Stimulated activated CD8-positive, alpha-beta memory T cell treated with anti-CD3 and anti-CD28 coated beads, Interleukin-12 subunit alpha, Interleukin-12 subunit beta, amount 100 ng/mL, for 1 hour (primary cell): ENCODE measurements at regions not wholly inside any gene's neighbourhood (a gene's known extent, or its start where the extent isn't known, plus 50 kb on each side); places are given as distances from the start of the nearest gene placed in this dataset.
"Not testable (repeated sequence)": the region's sequence is repeated elsewhere in the genome, so short reads cannot be mapped to it uniquely, and the experiment has no call there.

Experiments used
- DNase-seq: peaks from one replicate; pipeline ENCODE4 v3.0.0-alpha.2; 2020; ENCODE audit warnings: low read depth

GRCh38 chr13:84749126-84749525 is 866.9 kb upstream of the SLITRK1 start:
- no peak for DNase-seq

- DNase-seq: no peak
Observed at GRCh38 chr13:84745051-84745551, 862.8 kb upstream of the SLITRK1 start.

GRCh38 chr13:84744203-84744602 is 861.9 kb upstream of the SLITRK1 start:
- DNase-seq: no peak

GRCh38 chr13:84741253-84741652 is 859.0 kb upstream of the SLITRK1 start:
- DNase-seq: no peak

- DNase-seq: no peak
Observed at GRCh38 chr13:84739021-84739420, 856.7 kb upstream of the SLITRK1 start.

GRCh38 chr13:84737661-84738060 is 855.4 kb upstream of the SLITRK1 start:
- no peak for DNase-seq

GRCh38 chr13:84730376-84730775 is 848.1 kb upstream of the SLITRK1 start:
- no peak for DNase-seq

GRCh38 chr13:84705982-84706710 is 823.9 kb upstream of the SLITRK1 start:
- no peak for DNase-seq

- no peak for DNase-seq
Observed at GRCh38 chr13:84702174-84702573, 819.9 kb upstream of the SLITRK1 start.

GRCh38 chr13:84697591-84697990 is 815.3 kb upstream of the SLITRK1 start:
- DNase-seq: not testable (repeated sequence)

GRCh38 chr13:84686973-84687372 is 804.7 kb upstream of the SLITRK1 start:
- DNase-seq: no peak

- DNase-seq: no peak
Observed at GRCh38 chr13:84686458-84686857, 804.2 kb upstream of the SLITRK1 start.

GRCh38 chr13:84684804-84685203 is 802.5 kb upstream of the SLITRK1 start:
- DNase-seq: no peak

- DNase-seq: no peak
Observed at GRCh38 chr13:84684048-84684662, 801.9 kb upstream of the SLITRK1 start.

GRCh38 chr13:84683448-84683847 is 801.2 kb upstream of the SLITRK1 start:
- DNase-seq: no peak

GRCh38 chr13:84677836-84678235 is 795.6 kb upstream of the SLITRK1 start:
- DNase-seq: no peak

GRCh38 chr13:84672616-84673015 is 790.3 kb upstream of the SLITRK1 start:
- no peak for DNase-seq

- DNase-seq: no peak
Observed at GRCh38 chr13:84670245-84670644, 788.0 kb upstream of the SLITRK1 start.

GRCh38 chr13:84668637-84669036 is 786.4 kb upstream of the SLITRK1 start:
- no peak for DNase-seq

GRCh38 chr13:84662491-84662890 is 780.2 kb upstream of the SLITRK1 start:
- no peak for DNase-seq

- DNase-seq: no peak
Observed at GRCh38 chr13:84661718-84662117, 779.4 kb upstream of the SLITRK1 start.

- no peak for DNase-seq
Observed at GRCh38 chr13:84659359-84659661, 777.0 kb upstream of the SLITRK1 start.

- DNase-seq: no peak
Observed at GRCh38 chr13:84658491-84659358, 776.5 kb upstream of the SLITRK1 start.
